T1000 (cell line): ENCODE measurements at regions not wholly inside any gene's neighbourhood (a gene's known extent, or its start where the extent isn't known, plus 50 kb on each side); places are given as distances from the start of the nearest gene placed in this dataset.
"Not testable (repeated sequence)": the region's sequence is repeated elsewhere in the genome, so short reads cannot be mapped to it uniquely, and the experiment has no call there.

ENCODE experiments used
- DNase-seq: peaks from one replicate; lab custom pipeline; 2025; ENCODE audit warnings: mixed read lengths; lab: John Stamatoyannopoulos, UW

DNA sequence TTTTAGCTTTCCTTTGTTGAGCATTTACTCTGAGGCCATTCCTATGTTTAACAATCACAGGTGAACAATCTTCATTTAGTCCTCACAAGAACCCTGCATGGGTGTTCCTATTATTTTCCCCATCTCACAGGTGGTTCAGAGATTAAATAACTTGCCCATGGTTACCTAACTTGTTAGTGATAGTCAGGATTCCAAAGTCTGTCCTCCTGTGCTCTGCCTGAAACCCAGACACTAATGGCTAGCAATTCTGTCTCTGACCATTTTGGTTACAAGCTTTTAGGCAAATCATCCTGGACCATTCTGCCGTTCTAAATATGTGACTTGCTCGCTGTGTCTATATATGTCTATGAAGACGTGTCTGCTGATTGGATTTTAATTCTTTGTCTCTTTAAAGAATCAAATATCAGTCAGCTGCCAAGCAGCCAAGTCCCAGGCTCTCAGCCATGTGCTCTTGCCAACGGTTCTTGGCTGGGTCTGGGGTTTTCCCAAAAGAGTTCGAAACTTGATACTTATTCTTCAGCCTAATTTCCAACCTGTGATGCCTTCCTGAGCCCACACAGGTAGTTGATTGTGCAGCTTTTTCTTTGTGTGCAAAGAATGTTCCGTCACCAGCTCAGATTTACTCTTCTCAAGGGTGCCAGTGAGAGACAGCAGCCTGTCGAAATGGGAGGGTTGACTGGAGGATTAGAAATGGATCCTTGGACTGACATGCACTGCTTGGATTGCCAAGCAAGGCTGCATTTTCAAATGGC is 121.7 kb downstream of the NREP start:
- DNase-seq = no peak

DNA sequence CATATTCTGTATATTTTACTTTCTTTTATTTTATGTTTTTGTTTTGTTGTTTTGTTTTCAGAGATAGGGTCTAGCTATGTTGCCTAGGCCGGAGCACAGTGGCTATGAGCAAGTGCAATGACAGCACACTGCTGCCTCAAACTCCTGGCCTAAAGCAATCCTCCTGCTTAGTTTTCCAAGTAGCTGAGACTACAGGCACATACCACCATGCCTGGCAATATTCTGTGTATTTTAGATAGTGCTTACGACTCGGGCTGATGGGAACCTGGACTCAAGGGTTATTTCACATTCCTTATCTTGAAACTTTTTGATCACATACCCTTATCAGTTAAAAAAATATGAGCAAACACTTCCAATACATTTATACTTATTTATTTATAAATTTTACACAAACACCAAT is 119.0 kb upstream of the STARD4 start:
- DNase-seq = no peak

DNA sequence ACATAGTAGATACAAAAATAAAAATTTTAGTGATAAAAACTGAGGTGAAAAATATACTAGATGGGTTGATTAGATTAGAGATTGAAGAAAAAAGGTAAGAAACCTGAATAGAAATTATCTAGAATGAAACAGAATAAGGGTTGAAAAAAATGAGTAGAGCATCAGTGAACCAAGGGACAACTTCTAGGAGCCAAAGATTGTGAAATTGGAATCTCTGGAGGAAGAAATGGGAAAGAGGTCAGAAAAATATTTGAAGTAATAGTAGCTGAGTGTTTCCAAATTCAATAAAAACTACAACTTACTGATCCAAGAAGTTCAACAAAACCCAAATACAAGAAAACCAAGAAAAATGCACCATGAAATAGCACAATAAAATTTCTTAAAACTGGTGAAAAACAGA is 116.6 kb upstream of the STARD4 start:
- DNase-seq = no peak

- DNase-seq = no peak
Measured at GRCh38 chr5:111627862-111628261, 115.5 kb upstream of the STARD4 start.

GRCh38 chr5:111626473-111627148 is 114.3 kb upstream of the STARD4 start:
- no peak for DNase-seq

DNA sequence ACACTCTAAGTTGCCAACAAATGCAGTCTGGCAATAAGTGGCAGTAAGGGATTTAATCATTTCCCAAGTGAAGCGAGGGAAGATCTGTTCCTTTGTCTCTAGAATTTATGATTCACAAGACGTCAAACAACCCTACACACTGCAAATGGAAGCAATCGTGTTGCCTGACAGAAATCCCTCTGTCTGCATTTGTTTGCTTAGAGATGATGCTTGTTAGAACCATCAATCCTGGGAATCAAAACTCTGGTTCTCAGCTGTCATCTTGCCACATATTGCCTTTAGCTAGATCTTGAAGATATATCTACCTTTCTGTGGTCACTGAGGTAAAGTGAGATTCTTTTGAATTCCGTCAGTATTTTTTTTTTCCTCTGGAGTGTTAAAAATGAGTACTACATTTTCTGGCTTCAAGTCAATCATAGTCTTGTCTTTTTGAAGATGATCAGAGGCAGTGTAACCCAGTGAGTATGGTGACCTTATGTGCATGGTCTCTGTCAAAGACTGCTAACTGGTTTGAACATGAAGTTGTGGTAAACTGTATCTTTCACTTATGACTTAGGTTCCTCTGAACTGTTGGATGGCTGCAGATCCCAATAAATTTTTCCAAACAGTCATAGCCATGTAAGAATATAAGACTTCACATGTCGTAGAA is 106.4 kb upstream of the STARD4 start:
- DNase-seq = no peak

GRCh38 chr5:111615054-111615453 is 102.7 kb upstream of the STARD4 start:
- DNase-seq = no peak

GRCh38 chr5:111612013-111612630 is 99.8 kb upstream of the STARD4 start:
- not testable (repeated sequence) for DNase-seq

- DNase-seq = no peak
Measured at GRCh38 chr5:111606194-111606593, 93.9 kb upstream of the STARD4 start.

- no peak for DNase-seq
Measured at GRCh38 chr5:111603446-111603827, 91.1 kb upstream of the STARD4 start.

GRCh38 chr5:111602817-111603445 is 90.6 kb upstream of the STARD4 start:
- no peak for DNase-seq

DNA sequence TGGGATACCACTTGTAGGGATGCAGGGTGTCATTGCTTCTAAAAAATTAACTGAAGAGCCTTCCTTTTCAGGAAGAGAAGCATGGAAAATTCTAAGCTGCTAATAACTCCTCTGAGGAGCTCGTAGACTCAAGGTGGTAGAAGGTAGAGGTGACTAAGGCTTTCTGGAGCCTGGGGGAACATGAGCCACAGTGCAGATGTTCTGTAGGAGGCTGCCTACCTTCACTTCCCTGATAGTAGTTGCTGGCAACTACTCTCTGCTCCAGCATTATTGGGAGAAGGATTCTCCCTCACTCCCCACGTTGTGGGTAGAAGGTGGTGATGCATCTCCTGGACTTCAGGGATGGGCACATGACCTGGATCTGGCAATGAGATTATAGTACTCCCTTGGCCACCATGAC is 86.7 kb upstream of the STARD4 start:
- DNase-seq = no peak

GRCh38 chr5:111597491-111597890 is 85.2 kb upstream of the STARD4 start:
- DNase-seq = no peak

- no peak for DNase-seq
Measured at GRCh38 chr5:111596705-111597104, 84.4 kb upstream of the STARD4 start.

GRCh38 chr5:111595425-111595824 is 83.1 kb upstream of the STARD4 start:
- no peak for DNase-seq

GRCh38 chr5:111589316-111589715 is 77.0 kb upstream of the STARD4 start:
- no peak for DNase-seq

DNA sequence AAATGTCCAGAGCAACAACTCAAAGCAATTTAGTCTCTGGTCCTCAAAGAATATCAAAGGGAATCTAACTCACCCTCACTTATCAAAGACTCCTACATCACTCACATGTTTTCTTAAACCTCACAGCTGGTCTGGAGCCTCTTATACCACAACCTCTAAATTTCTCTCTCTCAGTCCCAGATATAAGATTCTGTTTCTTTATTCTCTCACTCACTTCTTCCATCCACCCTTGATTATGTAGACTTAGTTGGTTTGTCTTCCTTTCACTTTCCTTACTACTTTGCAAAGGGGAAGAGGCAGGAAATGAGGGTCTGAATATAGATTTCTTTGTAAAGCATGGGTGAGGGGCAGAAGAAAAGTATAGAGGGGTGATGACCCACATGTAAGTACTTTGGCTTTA is 75.4 kb upstream of the STARD4 start:
- DNase-seq = no peak

DNA sequence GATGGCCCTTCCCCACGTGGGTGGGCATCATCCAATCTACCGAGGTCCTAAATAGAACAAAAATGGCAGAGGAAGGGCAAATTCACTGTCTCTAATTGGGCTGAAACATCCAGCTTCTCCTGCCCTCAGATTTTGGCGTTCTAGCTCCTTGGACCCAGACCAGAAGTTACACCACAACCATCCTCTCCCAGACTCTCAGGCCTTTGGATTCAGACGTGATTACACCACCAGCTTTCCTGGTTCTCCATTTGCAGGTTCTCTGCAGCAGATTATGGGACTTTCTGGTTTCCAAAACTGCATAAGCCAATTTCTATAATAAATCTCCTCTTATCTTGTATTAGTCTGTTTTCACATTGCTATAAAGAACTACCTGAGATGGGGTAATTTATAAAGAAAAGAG is 73.6 kb upstream of the STARD4 start:
- no peak for DNase-seq

- DNase-seq = no peak
Measured at GRCh38 chr5:111585291-111585690, 73.0 kb upstream of the STARD4 start.

GRCh38 chr5:111584651-111585050 is 72.3 kb upstream of the STARD4 start:
- DNase-seq = no peak

DNA sequence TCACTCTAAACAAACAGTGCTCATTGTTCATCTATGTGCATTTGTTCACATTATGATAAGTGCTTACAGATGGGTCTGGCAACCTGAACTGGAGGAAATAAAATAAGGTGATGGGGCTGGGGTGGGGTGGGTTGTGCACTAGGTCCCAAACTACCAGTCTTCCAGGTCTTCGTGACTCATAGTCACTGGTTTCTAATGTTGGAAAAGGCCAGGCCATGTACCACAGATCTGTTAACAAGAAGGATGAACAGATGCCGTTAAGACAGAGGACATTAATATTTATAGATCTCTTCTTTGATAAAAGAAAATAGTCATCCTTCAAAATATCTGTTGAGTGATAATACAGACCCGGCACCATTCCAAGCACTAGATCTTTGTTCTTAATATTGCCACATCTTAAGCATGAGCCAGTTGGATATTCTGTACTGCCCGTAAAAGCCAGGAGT is 71.4 kb upstream of the STARD4 start:
- no peak for DNase-seq

- DNase-seq = no peak
Measured at GRCh38 chr5:111582993-111583601, 70.8 kb upstream of the STARD4 start.
